ENCODE measurements at regions not wholly inside any gene's neighbourhood (a gene's known extent, or its start where the extent isn't known, plus 50 kb on each side); places are given as distances from the start of the nearest gene placed in this dataset.

DNA sequence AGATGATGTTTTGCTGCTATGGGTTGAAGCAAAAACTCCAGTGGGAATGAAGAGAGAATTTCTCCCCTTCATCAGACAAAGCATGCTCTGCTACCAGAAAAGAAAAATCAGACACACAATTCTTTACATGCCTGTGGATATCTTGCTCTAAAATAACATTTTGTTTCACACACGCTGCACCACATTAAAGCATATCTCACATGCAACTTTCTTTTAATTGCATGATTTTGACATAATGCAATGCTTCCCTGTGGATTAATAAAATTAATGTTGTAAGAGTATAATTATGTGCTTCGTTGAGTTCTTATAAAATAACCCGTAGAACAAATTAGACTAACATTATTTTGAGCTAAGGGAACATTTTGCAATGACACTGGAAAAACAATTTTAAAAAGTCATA, 2230.7 kb downstream of the PCDH7 start:
- TF ChIP-seq, protein P1, sequence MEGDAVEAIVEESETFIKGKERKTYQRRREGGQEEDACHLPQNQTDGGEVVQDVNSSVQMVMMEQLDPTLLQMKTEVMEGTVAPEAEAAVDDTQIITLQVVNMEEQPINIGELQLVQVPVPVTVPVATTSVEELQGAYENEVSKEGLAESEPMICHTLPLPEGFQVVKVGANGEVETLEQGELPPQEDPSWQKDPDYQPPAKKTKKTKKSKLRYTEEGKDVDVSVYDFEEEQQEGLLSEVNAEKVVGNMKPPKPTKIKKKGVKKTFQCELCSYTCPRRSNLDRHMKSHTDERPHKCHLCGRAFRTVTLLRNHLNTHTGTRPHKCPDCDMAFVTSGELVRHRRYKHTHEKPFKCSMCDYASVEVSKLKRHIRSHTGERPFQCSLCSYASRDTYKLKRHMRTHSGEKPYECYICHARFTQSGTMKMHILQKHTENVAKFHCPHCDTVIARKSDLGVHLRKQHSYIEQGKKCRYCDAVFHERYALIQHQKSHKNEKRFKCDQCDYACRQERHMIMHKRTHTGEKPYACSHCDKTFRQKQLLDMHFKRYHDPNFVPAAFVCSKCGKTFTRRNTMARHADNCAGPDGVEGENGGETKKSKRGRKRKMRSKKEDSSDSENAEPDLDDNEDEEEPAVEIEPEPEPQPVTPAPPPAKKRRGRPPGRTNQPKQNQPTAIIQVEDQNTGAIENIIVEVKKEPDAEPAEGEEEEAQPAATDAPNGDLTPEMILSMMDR (conservative IDR thresholded peaks at IDR 0.05): no peak

DNA sequence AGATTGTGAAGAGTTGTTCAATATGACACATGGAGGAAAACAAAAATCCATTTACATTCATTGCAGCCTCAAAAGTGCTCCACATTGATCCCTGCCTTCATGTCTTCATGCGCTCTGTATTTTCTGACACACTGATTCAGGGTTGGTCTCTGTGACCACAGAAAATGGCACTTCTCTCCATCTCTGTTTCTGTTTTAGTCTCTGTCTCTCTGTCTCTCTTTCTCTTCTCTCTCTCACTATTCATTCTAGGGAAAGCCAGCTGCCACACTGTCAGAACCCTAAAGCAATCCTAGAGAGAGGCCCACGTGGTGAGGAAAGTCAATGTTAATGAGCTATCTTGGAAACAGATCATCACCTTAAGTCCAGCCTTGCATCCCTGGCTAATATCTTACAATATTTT, 2238.4 kb downstream of the PCDH7 start:
- no peaks in the 10 kb centered on the region for H3K36me3 Mint-ChIP-seq
- no peaks in the 10 kb centered on the region for H3K4me1 Mint-ChIP-seq (ENCODE audit: unreplicated experiment)
- no peak overlapping the region for H3K4me3 Mint-ChIP-seq
- H3K27ac Mint-ChIP-seq: no peak overlapping the region
- no peaks in the 10 kb centered on the region for H3K9me3 Mint-ChIP-seq
- TF ChIP-seq, protein P1 (conservative IDR thresholded peaks at IDR 0.05): no peak
- H3K27me3 Mint-ChIP-seq: no peaks in the 10 kb centered on the region
- no peak for DNase-seq (ENCODE audit: extremely low spot score, unreplicated experiment)

More for the DNA sequence above, 2230.7 kb downstream of the PCDH7 start:
- H3K4me3 Mint-ChIP-seq: no peak overlapping the region
- H3K27me3 Mint-ChIP-seq: no peaks in the 10 kb centered on the region
- no peak overlapping the region for H3K27ac Mint-ChIP-seq
- H3K9me3 Mint-ChIP-seq: no peaks in the 10 kb centered on the region
- no peak for DNase-seq (ENCODE audit: extremely low spot score, unreplicated experiment)
- H3K36me3 Mint-ChIP-seq: no peaks in the 10 kb centered on the region
- H3K4me1 Mint-ChIP-seq (ENCODE audit: unreplicated experiment): no peaks in the 10 kb centered on the region

DNA sequence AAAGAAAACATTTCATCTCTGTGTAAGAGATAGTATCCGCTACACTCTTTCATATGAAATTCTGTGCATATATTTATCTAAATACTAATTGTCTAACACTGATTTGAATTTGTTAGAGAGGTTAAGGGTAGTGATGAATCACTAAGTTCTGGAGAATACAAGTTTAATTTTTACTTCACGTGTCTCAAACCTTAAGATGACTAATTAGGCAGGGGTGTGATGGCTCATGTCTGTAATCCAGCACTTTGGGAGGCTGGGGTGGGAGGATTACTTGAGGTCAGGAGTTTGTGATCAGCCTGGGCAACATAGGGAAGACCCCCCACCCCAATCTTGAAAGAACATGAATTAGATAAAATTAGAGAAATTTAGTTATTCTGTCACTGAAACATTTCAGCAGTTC, 2241.9 kb downstream of the PCDH7 start:
- H3K36me3 Mint-ChIP-seq: no peaks in the 10 kb centered on the region
- no peaks in the 10 kb centered on the region for H3K4me1 Mint-ChIP-seq (ENCODE audit: unreplicated experiment)
- no peaks in the 10 kb centered on the region for H3K27me3 Mint-ChIP-seq
- TF ChIP-seq, protein P1 (conservative IDR thresholded peaks at IDR 0.05): no peak
- H3K9me3 Mint-ChIP-seq: no peaks in the 10 kb centered on the region
- DNase-seq (ENCODE audit: extremely low spot score, unreplicated experiment): no peak
- H3K4me3 Mint-ChIP-seq: no peak overlapping the region
- no peak overlapping the region for H3K27ac Mint-ChIP-seq

DNA sequence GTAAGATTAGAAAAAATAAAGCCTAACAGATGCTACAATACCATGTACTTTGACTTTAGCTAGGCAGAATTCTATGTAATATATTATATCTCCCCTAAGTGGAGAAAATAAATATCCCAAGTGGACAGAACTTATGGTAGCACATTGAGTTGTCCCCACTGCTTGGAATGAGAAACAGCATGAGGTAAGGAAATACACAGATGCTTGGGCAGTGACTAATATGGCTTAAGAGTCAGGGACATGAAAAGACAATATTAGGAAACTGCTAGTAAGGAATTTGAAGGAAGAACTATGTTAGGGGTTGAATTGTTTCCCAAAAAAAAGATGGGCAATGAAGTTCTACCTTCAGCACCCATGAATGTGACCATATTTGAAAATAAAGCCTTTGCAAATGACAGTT, 2265.1 kb downstream of the PCDH7 start:
- TF ChIP-seq, protein P1 (conservative IDR thresholded peaks at IDR 0.05): no peak
- no peak for DNase-seq (ENCODE audit: extremely low spot score, unreplicated experiment)
- Mint-ChIP-seq H3K27me3 (no peaks in the 10 kb centered on the region), H3K36me3 (no peaks in the 10 kb centered on the region), H3K4me3 (no peak overlapping the region), H3K27ac (no peak overlapping the region), H3K9me3 (no peaks in the 10 kb centered on the region), H3K4me1 (ENCODE audit: unreplicated experiment) (no peaks in the 10 kb centered on the region)

DNA sequence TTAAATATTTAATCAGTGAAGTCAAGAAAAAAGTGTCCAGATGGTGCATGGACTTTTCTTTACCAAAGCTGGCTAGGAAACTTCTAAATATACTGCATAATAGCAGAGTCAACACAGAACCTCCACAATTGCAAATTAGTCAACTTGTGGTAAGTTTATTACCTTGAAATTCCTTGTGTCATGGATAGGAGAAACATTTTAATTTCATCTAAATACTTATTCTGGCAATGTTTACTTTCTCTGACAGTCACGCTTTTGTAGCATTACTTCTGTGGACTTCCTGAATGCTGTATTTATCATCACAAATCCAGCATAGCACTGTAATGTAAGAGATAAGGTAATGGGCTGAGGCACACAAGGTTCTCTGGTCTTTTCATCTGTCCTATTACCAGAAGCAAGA, 2266.1 kb downstream of the PCDH7 start:
- Mint-ChIP-seq H3K36me3 (no peaks in the 10 kb centered on the region), H3K27me3 (no peaks in the 10 kb centered on the region), H3K4me1 (ENCODE audit: unreplicated experiment) (no peaks in the 10 kb centered on the region), H3K27ac (no peak overlapping the region), H3K4me3 (no peak overlapping the region), H3K9me3 (no peaks in the 10 kb centered on the region)
- TF ChIP-seq, protein P1 (conservative IDR thresholded peaks at IDR 0.05): no peak
- DNase-seq (ENCODE audit: extremely low spot score, unreplicated experiment): no peak

DNA sequence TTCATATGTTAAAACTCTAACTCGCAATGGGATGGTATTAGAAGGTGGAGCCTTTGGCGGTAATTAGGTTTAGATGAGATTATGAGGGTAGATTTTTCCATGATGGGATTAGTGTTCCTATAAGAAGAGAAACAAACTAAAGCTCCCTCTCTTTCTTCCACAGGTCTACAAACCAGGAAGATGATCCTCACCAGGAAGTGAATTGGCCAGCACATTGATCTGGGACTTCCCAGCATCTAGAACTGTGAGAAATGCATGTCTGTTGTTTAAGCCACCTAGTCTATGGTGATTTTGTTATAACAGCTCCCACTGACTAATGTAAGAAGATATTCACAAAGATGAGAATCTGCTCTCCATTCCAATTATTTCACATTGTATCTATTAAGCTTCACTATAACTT, 2266.9 kb downstream of the PCDH7 start:
- DNase-seq (ENCODE audit: extremely low spot score, unreplicated experiment): no peak
- no peaks in the 10 kb centered on the region for H3K9me3 Mint-ChIP-seq
- H3K27me3 Mint-ChIP-seq: no peaks in the 10 kb centered on the region
- H3K36me3 Mint-ChIP-seq: no peaks in the 10 kb centered on the region
- no peaks in the 10 kb centered on the region for H3K4me1 Mint-ChIP-seq (ENCODE audit: unreplicated experiment)
- TF ChIP-seq, protein P1 (conservative IDR thresholded peaks at IDR 0.05): no peak
- no peak overlapping the region for H3K4me3 Mint-ChIP-seq
- no peak overlapping the region for H3K27ac Mint-ChIP-seq

All from type B pancreatic cell (in vitro differentiated cells).